Endothelial cell of umbilical vein (primary cell): ENCODE measurements at regions not wholly inside any gene's neighbourhood (a gene's known extent, or its start where the extent isn't known, plus 50 kb on each side); places are given as distances from the start of the nearest gene placed in this dataset.

Experiments used
- BruUV-seq: library from RNA; stranded (reverse); fragments of 400-500 nt; replicated peaks from 2 replicates; lab custom pipeline; 2021; lab: Mats Ljungman, UMichigan
- CTCF ChIA-PET: fragments of 300-600, 350-600 bp; sonication (Branson Sonifier 250); formaldehyde crosslinking; loops from one replicate; lab custom pipeline; 2021; ENCODE audit warnings: antibody characterized with exemption, inconsistent platforms; lab: Charles Lee
- POLR2A ChIA-PET: fragments of 300-600, 350-600 bp; sonication (Branson Sonifier 250); formaldehyde crosslinking; loops from one replicate; lab custom pipeline; 2021; ENCODE audit warnings: antibody characterized with exemption, inconsistent platforms; lab: Charles Lee
- DNase-seq: peaks from one replicate; pipeline ENCODE4 v3.0.0-alpha.2; 2011; ENCODE audit warnings: low read depth, low spot score
- FAIRE-seq: peaks from 2 replicates; lab custom pipeline; 2011; peaks lifted over from hg19 to GRCh38; lab: Jason Lieb, UNC
- H2AFZ ChIP-seq: 2 replicates; pipeline ENCODE4 v1.6.0; 2012; ENCODE audit warnings: low read depth, low read length, control low read depth, inconsistent platforms
- H3K27ac ChIP-seq: 2 replicates; pipeline ENCODE4 v1.5.1; 2011; ENCODE audit warnings: low read depth, mild to moderate bottlenecking, control low read depth, low read length, moderate library complexity; ENCODE audit not compliant: insufficient read depth
- H3K27me3 ChIP-seq, 2 experiments: 2 replicates each; pipeline versions ENCODE4 v1.6.0 to v1.6.1; 2011; ENCODE audit warnings: low read length in 2 of 2, mixed read lengths in 1 of 2; ENCODE audit not compliant: control insufficient read depth in 2 of 2, insufficient read depth in 2 of 2
- H3K36me3 ChIP-seq, 2 experiments: 2 replicates in 1 of 2; 3 replicates in 1 of 2; pipeline ENCODE4 v1.5.1; 2011; ENCODE audit warnings: low read length in 2 of 2, mild to moderate bottlenecking in 1 of 2, moderate library complexity in 1 of 2; ENCODE audit not compliant: control insufficient read depth in 2 of 2, insufficient read depth in 2 of 2; ENCODE audit errors: extremely low read depth in 1 of 2
- H3K4me1 ChIP-seq: 3 replicates; pipeline ENCODE4 v1.5.1; 2011; ENCODE audit warnings: mild to moderate bottlenecking, low read length; ENCODE audit not compliant: control insufficient read depth, insufficient read depth; ENCODE audit errors: extremely low read depth
- H3K4me2 ChIP-seq: 2 replicates; pipeline ENCODE4 v1.6.1; 2011; ENCODE audit warnings: low read length, control low read depth, mixed read lengths; ENCODE audit not compliant: insufficient read depth
- H3K4me3 ChIP-seq, 3 experiments: fragments of 200-600 bp in 1 of 3; sonication (generic), shearing (Covaris generic) in 1 of 3; replicated peaks in 1 of 3; 2 replicates each; pipeline ENCODE4 v1.5.1; 2011 to 2016; ENCODE audit warnings: control low read depth in 3 of 3, low read length in 3 of 3, mild to moderate bottlenecking in 2 of 3, inconsistent platforms in 1 of 3, low read depth in 1 of 3, moderate library complexity in 1 of 3; ENCODE audit not compliant: insufficient read depth in 1 of 3
- H3K79me2 ChIP-seq: 2 replicates; pipeline ENCODE4 v1.6.0; 2012; ENCODE audit warnings: low read length, inconsistent platforms; ENCODE audit not compliant: control insufficient read depth, insufficient read depth
- H3K9ac ChIP-seq: replicated peaks from 2 replicates; pipeline ENCODE3; 2011; ENCODE audit warnings: low read length, control low read depth; ENCODE audit not compliant: insufficient read depth; ENCODE audit errors: extremely low read depth
- H3K9me1 ChIP-seq: replicated peaks from 3 replicates; pipeline ENCODE4 v1.6.0; 2011; ENCODE audit warnings: mild to moderate bottlenecking, low read length; ENCODE audit not compliant: control insufficient read depth, insufficient read depth; ENCODE audit errors: extremely low read depth
- H3K9me3 ChIP-seq: replicated peaks from 2 replicates; pipeline ENCODE4 v1.5.1; 2012; ENCODE audit warnings: low read length, inconsistent platforms; ENCODE audit not compliant: control insufficient read depth, insufficient read depth
- H4K20me1 ChIP-seq: replicated peaks from 2 replicates; pipeline ENCODE3; 2011; ENCODE audit warnings: mild to moderate bottlenecking, low read length; ENCODE audit not compliant: control insufficient read depth, insufficient read depth; ENCODE audit errors: extremely low read depth
- EZH2 ChIP-seq: IDR thresholded peaks from 2 replicates; pipeline ENCODE4 v1.6.1; 2012; ENCODE audit warnings: borderline replicate concordance, low read depth, mild to moderate bottlenecking, moderate library complexity, low read length, inconsistent platforms; ENCODE audit not compliant: severe bottlenecking
- FOS ChIP-seq: IDR thresholded peaks from 2 replicates; pipeline ENCODE4 v1.6.1; 2011; ENCODE audit warnings: mild to moderate bottlenecking, low read length, moderate library complexity, borderline replicate concordance; ENCODE audit not compliant: insufficient read depth
- GATA2 ChIP-seq: IDR thresholded peaks from 2 replicates; pipeline ENCODE4 v1.7.0; 2011; ENCODE audit warnings: low read depth, mild to moderate bottlenecking, moderate library complexity, mixed read lengths, low read length; ENCODE audit not compliant: insufficient read length, insufficient read depth
- JUN ChIP-seq: IDR thresholded peaks from 2 replicates; pipeline ENCODE4 v1.6.1; 2011; ENCODE audit warnings: borderline replicate concordance, low read depth; ENCODE audit not compliant: insufficient read length, insufficient read depth
- MYC ChIP-seq: IDR thresholded peaks from one replicate; pipeline ENCODE4 v1.6.1; 2011; ENCODE audit warnings: mild to moderate bottlenecking, low read depth, low read length
- POLR2A ChIP-seq: IDR thresholded peaks from 2 replicates; pipeline ENCODE4 v1.6.1; 2012; ENCODE audit warnings: low read depth, mild to moderate bottlenecking, control low read depth, low read length
- POLR2AphosphoS5 ChIP-seq: IDR thresholded peaks from 2 replicates; pipeline ENCODE4 v1.6.1; 2012; ENCODE audit warnings: low read depth, mild to moderate bottlenecking, control low read depth, low read length, moderate library complexity; ENCODE audit not compliant: insufficient read depth
- dilution Hi-C: fragments of 300-500 bp; cut with MboI; formaldehyde crosslinking; loops from one replicate; pipeline ENCODE4 v1.15.0; 2019; ENCODE audit warnings: low sequenced_read_pairs; ENCODE audit not compliant: extremely low pct_ligation_motif_present
- intact Hi-C: fragments of 100-400 bp; cut with micrococcal nuclease; formaldehyde crosslinking; loops from one replicate; pipeline ENCODE4 v1.10.0; 2022
- TF ChIP-seq, protein P1 (sequence below): IDR thresholded peaks from 2 replicates; pipeline ENCODE4 v1.6.1; 2011; ENCODE audit not compliant: insufficient read depth, insufficient read length
- TF ChIP-seq, protein P2 (sequence below), 2 donors: IDR thresholded peaks; 1 replicate in 1 of 2; 2 replicates in 1 of 2; pipeline ENCODE4 v1.5.1; 2011; ENCODE audit warnings: low read length in 2 of 2, mild to moderate bottlenecking in 2 of 2, moderate library complexity in 2 of 2, control low read depth in 1 of 2, inconsistent platforms in 1 of 2, low read depth in 1 of 2; ENCODE audit not compliant: insufficient read depth in 1 of 2; ENCODE audit errors: extremely low read depth in 1 of 2

- Histone ChIP-seq H3K9me3 (no peaks in the 10 kb centered on the region), H3K27ac (no peak overlapping the region), H3K79me2 (no peaks in the 10 kb centered on the region), H3K9me1 (no peaks in the 10 kb centered on the region), H3K4me1 (no peaks in the 10 kb centered on the region), H3K36me3 (no peaks in the 10 kb centered on the region), H3K27me3 (no peaks in the 10 kb centered on the region), H2AFZ (no peak overlapping the region), H4K20me1 (no peaks in the 10 kb centered on the region), H3K4me2 (no peak overlapping the region), H3K9ac (no peak overlapping the region), H3K4me3 (no peak overlapping the region)
- BruUV-seq: no TSS peak
- POLR2A ChIA-PET: no interaction called here
- no peak for FAIRE-seq
- DNase-seq: no peak
- TF ChIP-seq JUN: no peak
- dilution Hi-C loops (no loop called here), intact Hi-C loops (no loop called here)
- CTCF ChIA-PET: no interaction called here
Measured at GRCh38 chr1:79437540-79437939, 431.0 kb upstream of the ADGRL4 start.

- intact Hi-C loops (no loop called here), dilution Hi-C loops (no loop called here)
- FAIRE-seq: no peak
- H3K79me2 ChIP-seq: no peaks in the 10 kb centered on the region
- H3K4me2 ChIP-seq: no peak overlapping the region
- TF ChIP-seq FOS (no peak), MYC (no peak), EZH2 (no peak), POLR2AphosphoS5 (no peak), POLR2A (no peak), GATA2 (no peak), JUN (no peak)
- TF ChIP-seq, protein P1, sequence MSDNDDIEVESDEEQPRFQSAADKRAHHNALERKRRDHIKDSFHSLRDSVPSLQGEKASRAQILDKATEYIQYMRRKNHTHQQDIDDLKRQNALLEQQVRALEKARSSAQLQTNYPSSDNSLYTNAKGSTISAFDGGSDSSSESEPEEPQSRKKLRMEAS: no peak
- TF ChIP-seq, protein P2, sequence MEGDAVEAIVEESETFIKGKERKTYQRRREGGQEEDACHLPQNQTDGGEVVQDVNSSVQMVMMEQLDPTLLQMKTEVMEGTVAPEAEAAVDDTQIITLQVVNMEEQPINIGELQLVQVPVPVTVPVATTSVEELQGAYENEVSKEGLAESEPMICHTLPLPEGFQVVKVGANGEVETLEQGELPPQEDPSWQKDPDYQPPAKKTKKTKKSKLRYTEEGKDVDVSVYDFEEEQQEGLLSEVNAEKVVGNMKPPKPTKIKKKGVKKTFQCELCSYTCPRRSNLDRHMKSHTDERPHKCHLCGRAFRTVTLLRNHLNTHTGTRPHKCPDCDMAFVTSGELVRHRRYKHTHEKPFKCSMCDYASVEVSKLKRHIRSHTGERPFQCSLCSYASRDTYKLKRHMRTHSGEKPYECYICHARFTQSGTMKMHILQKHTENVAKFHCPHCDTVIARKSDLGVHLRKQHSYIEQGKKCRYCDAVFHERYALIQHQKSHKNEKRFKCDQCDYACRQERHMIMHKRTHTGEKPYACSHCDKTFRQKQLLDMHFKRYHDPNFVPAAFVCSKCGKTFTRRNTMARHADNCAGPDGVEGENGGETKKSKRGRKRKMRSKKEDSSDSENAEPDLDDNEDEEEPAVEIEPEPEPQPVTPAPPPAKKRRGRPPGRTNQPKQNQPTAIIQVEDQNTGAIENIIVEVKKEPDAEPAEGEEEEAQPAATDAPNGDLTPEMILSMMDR (IDR thresholded peaks at IDR 0.05; ENCODE audit: extremely low read depth in 1 of 2, insufficient read depth in 1 of 2, low read depth in 1 of 2, low read length in 2 of 2): no peak
- no TSS peak for BruUV-seq
- no peak overlapping the region for H2AFZ ChIP-seq
- no peaks in the 10 kb centered on the region for H3K9me3 ChIP-seq
- CTCF ChIA-PET: no interaction called here
- no peaks in the 10 kb centered on the region for H3K4me1 ChIP-seq
- no peak for DNase-seq
- H4K20me1 ChIP-seq: no peaks in the 10 kb centered on the region
- no peak overlapping the region for H3K9ac ChIP-seq
- H3K4me3 ChIP-seq: no peak overlapping the region
- H3K36me3 ChIP-seq: no peaks in the 10 kb centered on the region
- H3K27me3 ChIP-seq: no peaks in the 10 kb centered on the region
- no peaks in the 10 kb centered on the region for H3K9me1 ChIP-seq
- H3K27ac ChIP-seq: no peak overlapping the region
- POLR2A ChIA-PET: no interaction called here
Measured at GRCh38 chr1:79431340-79431739, 424.8 kb upstream of the ADGRL4 start.
